HG03095 (cell line): ENCODE measurements at regions not wholly inside any gene's neighbourhood (a gene's known extent, or its start where the extent isn't known, plus 50 kb on each side); places are given as distances from the start of the nearest gene placed in this dataset.
"Not testable (repeated sequence)": the region's sequence is repeated elsewhere in the genome, so short reads cannot be mapped to it uniquely, and the experiment has no call there.

Source experiments
- ATAC-seq: cut with Tn5 transposase; IDR thresholded peaks from one replicate; pipeline ENCODE4 v1.9.1; 2021; ENCODE audit warnings: moderate library complexity; ENCODE audit not compliant: unreplicated experiment

- ATAC-seq, result not testable (repeated sequence)
These were observed 307.6 kb downstream of the SPATA31A1 start for GRCh38 chr9:39663020-39663419.

- ATAC-seq, result not testable (repeated sequence)
These were observed 308.2 kb downstream of the SPATA31A1 start for GRCh38 chr9:39663713-39664112.

- not testable (repeated sequence) for ATAC-seq
These were observed 309.6 kb downstream of the SPATA31A1 start for GRCh38 chr9:39665020-39665419.

- ATAC-seq, result not testable (repeated sequence)
These were observed 319.2 kb downstream of the SPATA31A1 start for GRCh38 chr9:39674437-39675210.

- ATAC-seq, result not testable (repeated sequence)
These were observed 319.7 kb downstream of the SPATA31A1 start for GRCh38 chr9:39675211-39675553.

- not testable (repeated sequence) for ATAC-seq
These were observed 323.2 kb downstream of the SPATA31A1 start for GRCh38 chr9:39678534-39679263.

- not testable (repeated sequence) for ATAC-seq
These were observed 325.4 kb downstream of the SPATA31A1 start for GRCh38 chr9:39680694-39681401.

GRCh38 chr9:39728862-39729261 is 373.4 kb downstream of the SPATA31A1 start:
- not testable (repeated sequence) for ATAC-seq

- not testable (repeated sequence) for ATAC-seq
These were observed 389.4 kb downstream of the SPATA31A1 start for GRCh38 chr9:39744898-39745297.

GRCh38 chr9:39775570-39775969 is 420.1 kb downstream of the SPATA31A1 start:
- not testable (repeated sequence) for ATAC-seq

GRCh38 chr9:39791356-39791755 is 435.9 kb downstream of the SPATA31A1 start:
- ATAC-seq, result peak; percentile 100

- ATAC-seq, result not testable (repeated sequence)
These were observed 442.5 kb downstream of the SPATA31A1 start for GRCh38 chr9:39797935-39798334.

- ATAC-seq, result not testable (repeated sequence)
These were observed 443.8 kb downstream of the SPATA31A1 start for GRCh38 chr9:39799252-39799651.

- ATAC-seq, result not testable (repeated sequence)
These were observed 447.1 kb downstream of the SPATA31A1 start for GRCh38 chr9:39802561-39802960.

GRCh38 chr9:39809401-39810226 is 454.1 kb downstream of the SPATA31A1 start:
- peak; percentile 86 for ATAC-seq

GRCh38 chr9:39810401-39810800 is 454.9 kb downstream of the SPATA31A1 start:
- not testable (repeated sequence) for ATAC-seq

GRCh38 chr9:39811615-39812014 is 456.1 kb downstream of the SPATA31A1 start:
- ATAC-seq, result not testable (repeated sequence)

- ATAC-seq, result not testable (repeated sequence)
These were observed 473.0 kb downstream of the SPATA31A1 start for GRCh38 chr9:39828457-39828856.
